ENCODE measurements at regions not wholly inside any gene's neighbourhood (a gene's known extent, or its start where the extent isn't known, plus 50 kb on each side); places are given as distances from the start of the nearest gene placed in this dataset.
"Not testable (repeated sequence)": the region's sequence is repeated elsewhere in the genome, so short reads cannot be mapped to it uniquely, and the experiment has no call there.

DNA sequence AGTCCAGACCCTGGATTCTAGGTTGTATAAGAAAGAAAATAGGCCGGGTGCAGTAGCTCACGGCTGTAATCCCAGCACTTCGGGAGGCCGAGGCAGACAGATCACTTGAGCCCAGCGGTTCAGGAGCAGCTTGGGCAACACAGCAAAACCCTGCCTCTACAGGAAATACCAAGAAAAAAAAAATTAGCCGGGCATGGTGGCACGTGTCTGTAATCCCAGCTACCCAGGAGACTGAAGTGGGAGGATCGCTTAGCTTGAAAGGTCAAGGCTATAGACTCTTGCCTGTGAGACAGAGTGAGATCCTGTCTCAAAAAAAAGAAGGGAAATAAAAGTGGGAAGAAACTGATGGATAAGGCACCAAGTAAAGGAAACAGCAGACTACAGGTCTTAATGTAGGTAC, 287.9 kb upstream of the KLF14 start:
- no peak for DNase-seq (ENCODE audit: low spot score)

DNA sequence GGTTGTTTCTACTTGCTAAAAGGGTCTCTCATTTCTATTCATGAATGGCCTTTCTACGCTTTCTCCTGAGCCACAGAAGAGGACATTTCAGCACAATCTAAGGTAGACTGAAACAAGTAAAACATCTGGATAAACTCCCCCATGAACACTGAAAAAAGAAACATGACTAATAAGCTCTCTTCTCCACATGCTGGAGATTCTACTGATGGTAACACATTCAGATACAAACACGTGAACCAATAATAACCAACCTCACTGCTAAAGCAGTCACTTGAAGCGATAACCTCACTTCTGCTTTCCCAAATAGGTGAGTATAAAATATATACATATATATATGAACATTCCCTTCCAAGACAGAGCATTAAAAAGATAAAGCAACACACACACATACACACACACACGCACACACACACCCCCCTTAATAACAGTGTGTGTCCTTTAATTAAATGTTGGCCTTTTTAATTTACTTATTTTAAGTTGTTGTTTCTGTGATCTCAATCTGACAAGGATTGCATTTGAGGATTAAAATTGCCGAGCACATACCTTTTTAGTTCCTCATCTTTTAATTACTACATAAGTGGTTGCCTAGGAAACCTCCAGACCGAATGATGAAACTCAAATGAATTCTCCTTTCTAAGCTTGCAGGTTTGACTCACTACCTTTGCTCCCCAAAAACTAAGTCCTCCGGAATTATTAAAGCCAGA, 292.4 kb upstream of the KLF14 start:
- DNase-seq (ENCODE audit: low spot score): no peak

DNA sequence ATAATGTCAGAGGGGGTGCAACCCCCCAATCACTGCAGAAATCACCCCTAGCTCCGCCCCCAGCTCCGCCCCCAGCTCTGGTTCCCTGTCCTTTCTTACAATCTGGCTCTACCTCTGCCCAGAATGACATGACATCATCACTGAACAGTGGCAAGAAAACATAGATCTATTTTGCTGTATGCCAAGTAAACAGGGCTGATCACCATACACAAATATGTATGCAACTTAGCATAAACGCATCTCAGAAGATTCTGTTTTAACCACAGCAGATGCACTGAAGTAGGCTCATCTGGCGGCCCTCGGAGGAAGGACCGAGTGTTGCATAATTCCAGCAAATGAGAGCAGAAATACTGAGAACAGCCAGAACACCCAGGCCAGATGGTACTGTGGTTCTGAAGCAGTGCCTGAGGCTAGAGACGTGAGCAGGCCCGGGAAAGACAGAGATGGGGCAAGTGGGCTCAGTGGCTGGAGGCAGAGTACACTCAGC, 293.3 kb upstream of the KLF14 start:
- DNase-seq (ENCODE audit: low spot score): peak; percentile 54

DNA sequence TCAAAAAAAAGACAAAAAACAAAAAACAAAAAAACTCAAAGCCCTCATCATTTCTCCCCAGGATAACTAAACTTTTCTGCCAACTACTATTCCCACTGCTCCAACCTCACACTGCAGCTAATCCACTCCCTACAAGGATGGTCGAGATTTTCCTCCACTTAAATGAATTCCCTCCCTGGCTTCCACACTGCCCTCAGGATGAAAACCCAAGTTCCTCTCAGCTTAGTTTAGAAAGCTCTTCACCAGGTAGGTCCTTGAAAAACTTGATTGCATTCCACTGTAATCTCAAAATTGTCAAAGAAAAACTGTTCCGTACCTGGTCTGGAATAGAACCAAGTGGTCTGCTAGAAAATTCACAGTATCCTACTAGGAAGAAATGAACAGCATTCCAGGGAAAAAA, 294.3 kb upstream of the KLF14 start:
- no peak for DNase-seq (ENCODE audit: low spot score)

DNA sequence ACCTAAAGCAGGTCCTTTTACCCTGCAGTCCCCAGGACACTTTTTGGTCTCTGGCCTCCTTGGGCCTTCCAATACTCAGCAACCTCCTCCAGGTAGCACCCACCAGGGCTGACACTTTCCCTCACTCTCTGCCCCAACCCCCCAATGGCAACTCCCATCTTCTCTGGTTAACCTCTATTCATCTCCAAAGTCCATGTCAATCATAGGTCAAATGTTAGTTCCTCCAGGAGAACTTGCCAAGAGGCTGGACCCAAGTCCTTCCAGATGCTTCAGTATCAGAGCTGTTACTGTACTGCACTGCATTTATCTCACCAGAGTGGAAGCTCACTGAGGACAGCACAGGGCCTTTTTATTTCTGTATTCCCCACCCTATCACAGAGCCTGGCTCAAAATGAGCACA, 295.0 kb upstream of the KLF14 start:
- DNase-seq (ENCODE audit: low spot score): no peak

DNA sequence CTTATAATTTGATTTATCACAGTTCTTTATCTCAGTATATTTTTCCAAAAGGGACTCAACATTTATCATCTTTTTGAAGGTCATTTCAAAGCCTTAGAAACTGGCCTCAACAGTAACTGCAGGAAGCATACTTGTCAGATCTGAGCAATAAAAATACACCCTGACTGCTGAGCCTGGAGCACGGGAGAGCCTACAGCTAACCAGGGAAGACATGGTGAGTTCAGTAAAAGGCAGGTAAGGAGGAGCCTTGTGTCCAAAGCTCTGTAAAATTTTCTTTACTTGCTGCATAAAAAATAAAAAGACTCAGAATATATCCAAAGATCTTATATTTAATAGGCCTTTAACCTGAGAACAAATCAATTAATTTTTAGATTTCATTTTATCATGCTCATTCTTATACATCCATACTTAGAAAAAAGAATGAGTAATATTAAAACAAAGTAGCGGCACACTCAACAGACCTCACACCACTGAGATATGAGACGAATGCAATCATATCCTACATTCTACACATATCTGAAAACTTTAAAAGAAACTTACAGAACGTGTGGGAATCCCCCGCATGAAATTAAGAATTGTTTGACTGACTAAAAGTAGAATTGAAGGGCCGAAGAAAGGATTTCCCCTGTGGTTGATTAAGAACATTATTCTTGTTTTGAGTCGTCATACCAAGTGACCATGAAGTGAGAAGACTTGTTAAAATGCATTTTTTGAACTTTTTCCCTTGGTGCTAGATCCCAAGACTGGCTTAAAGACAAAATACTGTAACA, 296.4 kb upstream of the MKLN1 start:
- peak; percentile 67 for DNase-seq (ENCODE audit: low spot score)

DNA sequence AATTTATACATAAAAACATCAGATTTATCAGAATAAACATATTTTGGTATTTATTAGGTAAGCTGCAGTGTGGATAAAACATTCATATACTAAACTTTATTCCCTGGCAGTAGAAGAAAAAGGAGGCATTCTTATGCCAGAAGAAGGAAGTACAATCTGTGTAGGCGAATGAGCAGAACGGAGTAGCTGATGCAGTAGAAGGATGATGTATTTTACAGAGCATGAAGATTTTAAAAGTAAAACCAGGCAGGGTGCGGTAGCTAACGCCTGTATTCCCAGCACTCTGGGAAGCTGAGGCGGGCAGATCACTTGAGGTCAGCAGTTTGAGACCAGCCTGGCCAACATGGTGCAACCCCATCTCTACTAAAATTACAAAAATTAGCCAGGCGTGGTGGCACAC, 294.9 kb upstream of the MKLN1 start:
- DNase-seq (ENCODE audit: low spot score): no peak

DNA sequence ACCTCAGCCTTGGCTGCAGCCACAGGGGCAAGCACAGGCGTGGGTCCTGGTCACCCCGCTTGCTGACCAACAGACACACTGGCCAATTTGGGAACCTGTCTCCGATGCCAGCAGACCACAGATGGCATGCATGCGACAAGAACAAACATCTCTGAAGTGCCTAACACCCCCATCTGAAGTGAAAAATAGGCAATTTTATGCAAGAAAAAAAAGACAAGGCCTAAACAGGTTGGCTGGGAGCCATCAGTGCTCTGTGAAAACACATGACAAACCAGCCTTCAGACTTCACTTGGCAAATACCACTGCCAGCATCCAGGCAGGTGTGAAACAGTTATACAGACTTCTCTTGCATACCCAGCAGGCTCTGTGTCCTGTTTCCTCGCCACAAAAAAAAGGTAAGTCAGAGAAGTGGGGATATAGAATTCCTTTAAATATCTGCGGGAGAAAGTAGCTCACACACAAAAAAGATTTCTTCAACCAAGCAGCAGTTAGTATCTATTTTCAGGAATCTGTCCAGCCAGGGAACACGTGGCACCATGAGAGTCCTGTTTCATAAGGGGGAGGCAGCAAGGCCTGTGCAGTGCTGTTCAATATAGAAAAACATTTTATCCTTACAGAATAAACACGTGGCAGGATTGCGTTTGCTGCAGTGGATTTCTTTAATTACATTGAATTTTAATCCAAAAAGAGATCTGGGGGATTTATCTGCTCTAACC, 293.4 kb upstream of the MKLN1 start:
- peak; percentile 38 for DNase-seq (ENCODE audit: low spot score)

DNA sequence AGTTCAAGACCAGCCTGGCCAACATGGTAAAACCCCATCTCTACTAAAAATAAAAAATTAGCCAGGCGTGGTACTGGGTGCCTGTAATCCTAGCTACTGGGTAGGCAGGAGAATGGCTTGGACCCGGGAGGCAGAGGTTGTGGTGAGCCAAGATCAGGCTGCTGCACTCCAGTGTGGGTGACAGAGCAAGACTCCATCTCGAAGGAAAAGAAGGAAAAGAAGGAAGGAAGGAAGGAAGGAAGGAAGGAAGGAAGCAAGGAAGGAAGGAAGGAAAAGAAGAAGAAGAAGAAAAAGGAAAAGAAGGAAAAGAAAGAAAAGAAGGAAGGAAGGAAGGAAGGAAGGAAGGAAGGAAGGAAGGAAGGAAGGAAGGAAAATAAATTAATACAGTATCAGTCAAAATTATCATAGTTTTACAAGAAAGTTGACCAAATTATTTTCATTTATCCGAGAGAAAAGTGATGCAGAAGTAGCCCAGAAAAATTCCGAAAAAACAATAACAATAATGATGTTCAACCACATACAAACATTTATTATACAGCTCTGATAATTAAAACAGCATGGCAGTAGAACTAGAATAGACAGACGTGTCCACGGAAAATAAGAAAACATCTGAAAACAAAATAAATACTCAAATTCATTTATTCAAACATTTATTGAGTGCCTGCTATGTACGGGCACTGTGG, 292.4 kb upstream of the MKLN1 start:
- no peak for DNase-seq (ENCODE audit: low spot score)

DNA sequence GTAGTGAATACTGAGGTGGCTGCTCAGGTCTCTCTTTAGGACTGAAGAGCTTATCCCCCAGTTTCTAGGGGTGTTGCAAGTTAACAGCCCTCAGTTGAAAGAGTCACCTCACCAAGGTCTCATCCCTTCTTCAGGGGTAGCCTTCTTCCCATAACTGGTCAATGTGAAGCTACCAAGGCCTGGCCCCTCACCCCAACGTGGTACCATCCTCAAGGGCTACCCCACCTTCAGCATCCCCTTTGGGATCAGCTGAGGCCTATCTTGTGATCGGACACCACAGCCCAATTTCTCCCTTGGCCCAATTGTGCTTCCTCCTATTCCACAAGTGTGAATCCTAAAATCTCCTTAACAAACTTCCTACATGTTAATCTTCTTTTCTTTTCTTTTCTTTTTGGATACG, 289.5 kb upstream of the MKLN1 start:
- DNase-seq (ENCODE audit: low spot score): no peak

DNA sequence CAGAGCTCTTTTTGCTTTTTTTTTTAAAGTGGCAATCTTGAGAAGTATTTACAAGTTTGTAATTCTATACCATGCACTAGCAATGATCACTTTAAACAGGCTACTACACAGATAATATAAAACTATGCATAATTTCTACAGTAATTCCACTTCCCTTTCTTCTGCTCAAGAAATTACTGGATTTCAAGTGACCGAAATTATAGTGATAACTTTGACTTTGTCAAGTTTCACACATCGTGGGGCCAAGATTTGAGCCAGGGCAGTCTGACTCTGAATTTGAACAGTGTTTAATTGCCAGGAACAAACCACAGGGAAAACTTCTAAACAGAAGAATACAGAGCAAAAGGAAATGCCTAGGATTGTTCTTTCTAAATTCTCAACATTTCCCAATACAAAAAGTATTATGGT, 288.3 kb upstream of the MKLN1 start:
- no peak for DNase-seq (ENCODE audit: low spot score)

DNA sequence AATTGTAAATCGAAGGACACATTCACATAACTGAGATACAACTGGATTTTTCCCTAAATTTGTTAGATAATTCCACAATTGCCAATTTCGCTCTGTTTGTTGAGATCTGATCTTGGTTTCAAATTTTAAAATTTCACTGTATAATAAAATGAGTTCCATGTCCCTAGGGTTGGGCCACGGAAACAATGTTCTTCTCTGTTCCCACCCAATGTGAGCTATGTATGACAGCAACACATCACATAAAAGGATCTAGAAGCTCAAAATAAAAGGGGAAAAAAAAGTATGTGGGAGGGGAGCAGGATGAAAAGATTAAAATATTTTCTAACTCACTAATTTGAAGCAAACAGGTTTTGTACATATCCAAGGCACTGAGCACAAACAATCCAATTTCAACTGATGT, 287.8 kb upstream of the MKLN1 start:
- no peak for DNase-seq (ENCODE audit: low spot score)

DNA sequence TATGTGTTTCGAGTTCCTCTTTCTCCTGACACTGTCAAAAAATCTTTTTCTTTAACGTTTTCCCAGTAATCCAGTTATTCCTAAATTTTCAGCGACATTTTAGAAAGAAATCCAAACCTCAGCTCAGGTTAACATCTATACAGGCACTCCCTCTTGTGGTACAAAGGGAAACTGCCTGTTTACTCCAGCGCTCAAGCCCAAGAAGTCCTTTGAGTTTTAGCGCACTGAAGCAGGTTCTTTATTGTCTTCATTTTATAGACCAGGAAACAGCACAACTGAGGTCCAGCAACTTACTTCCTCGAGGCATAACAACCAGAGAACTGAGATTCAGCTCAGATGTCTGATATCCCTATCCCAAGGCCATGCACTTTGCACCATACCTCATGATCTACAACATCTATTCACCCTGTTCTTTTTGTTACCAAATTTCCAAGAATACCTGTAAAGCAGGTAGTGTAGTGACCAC, 287.2 kb upstream of the MKLN1 start:
- DNase-seq (ENCODE audit: low spot score): peak; percentile 73

DNA sequence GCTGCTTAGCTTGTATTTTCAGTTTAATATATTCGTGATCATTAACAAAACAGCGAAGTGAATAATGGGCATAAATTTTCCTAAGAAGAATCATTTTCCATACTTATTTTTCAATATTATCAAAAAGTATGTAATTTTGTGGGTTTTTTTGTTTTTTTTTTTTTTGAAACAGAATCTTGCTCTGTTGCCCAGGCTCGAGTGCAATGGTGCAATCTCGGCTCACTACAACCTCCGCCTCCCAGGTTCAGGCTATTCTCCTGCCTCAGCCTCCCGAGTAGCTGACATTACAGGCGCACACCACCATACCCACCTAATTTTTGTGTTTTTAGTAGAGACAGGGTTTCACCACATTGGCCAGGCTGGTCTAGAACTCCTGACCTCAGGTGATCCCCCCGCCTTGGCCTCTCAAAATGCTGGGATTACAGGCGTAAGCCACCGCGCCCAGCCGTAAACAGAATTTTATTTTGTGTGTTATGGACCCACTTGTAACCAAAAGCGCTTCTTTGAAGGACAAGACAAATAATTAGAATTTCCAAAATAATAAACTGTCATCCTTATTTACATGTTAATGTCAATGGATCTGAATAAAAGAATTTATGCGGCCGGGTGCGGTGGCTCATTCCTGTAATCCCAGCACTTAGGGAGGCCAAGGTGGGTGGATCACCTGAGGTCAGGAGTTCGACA, 286.5 kb upstream of the MKLN1 start:
- not testable (repeated sequence) for DNase-seq (ENCODE audit: low spot score)

DNA sequence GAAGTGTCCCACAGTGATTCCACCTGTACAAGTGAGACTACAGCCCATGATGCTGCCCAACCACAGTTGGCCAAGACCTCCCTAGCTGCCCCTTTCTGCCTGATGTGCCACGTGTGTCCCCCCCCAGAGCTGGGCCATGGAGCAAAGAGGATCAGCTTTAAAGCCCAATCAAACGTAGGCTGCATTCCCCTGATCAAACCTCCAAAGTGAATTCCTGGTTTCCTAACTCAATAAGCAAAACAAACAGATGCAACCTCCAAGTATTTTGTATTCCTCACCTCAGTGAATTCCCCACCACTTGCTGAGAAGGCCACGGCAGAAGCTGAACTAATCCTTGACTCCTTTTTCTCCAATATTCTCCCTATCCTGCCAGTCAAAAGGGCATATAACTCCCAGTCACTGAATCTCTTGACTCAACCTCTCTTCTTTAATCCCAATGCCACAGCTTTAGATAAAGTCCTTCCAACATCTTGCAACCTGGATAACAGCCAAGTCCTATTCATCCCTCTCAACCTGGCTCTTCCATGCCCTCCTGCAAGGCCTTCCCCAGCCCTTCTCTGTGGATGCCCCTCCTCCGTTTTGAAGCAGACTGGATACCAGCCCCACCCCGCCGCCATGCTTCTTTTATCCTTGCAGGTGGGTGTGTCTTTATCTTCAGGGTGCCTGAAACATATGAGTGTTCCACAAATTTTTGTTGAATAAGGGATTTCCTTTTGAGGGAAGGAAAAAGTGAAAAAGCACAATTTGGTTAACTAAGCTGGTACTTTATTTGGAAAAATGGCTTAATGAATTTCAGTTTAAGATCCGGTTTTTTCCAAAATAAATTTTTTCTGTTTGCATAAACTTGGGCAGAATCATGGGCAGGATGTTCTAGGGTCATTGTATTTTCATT, 285.2 kb upstream of the MKLN1 start:
- no peak for DNase-seq (ENCODE audit: low spot score)

DNA sequence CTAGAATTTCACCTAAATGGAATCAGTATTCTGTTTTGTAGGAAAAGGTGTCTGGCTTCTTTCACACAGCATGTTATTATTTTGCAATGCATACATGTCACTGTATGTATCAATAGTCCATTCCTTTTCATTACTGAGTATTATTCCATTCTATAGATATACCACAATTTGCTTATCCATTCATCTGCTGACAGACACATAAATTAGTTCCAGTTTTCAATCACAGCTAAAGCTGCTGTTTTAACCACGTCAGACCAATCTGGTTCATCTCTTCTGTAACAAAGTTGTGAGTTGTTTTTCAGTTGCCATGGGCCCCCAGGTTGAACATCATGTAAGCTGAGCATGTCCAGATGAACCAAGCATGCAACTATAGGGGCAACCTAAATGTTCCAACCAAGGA, 282.1 kb upstream of the MKLN1 start:
- DNase-seq (ENCODE audit: low spot score): no peak

DNA sequence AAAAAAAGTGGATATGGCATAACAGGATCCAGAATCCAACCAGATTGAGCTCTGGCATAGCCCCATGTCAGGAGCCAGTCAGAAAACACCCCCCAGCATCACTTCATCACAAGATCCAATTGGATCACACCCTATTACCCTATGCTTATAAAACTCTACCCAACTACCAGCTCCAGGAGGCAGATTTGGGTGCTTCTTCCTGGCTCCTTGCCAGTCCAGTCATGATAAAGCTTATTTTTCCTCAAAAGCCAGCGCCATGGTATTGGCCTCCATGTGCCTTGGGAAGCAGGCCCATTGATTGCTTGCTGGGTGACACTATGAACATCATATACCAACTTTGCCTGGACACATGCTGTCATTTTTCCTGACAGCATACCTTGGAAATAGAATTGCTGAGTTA, 281.4 kb upstream of the MKLN1 start:
- no peak for DNase-seq (ENCODE audit: low spot score)

DNA sequence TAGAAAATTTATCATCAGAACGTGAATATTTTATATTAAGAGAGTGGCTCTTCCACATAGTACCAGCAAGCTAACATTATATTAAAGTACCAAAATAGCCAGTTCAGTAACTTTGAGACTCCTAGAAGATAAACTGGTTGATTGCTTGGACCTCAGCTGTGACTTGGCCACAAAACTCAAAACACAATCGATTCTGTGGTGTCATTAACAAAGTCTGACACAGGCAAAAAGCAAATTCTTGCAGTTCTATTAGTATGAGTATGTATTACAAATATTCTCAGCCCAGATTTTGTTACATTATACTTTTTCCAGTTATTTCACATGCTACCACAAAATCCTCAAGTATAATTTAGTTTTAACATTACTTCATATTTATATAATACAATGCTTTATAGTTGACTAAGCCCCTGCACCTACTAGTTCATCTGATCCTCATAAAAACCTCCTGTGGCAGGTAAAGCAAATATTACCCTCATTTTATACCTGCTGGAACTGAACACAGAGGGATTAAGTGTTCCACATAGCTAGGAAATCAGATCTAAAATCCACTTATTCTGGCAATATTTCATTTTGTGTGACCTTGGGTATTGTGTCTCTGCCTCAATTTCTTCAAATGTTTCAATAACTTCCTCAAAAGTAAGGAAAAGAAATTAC, 279.9 kb upstream of the MKLN1 start:
- DNase-seq (ENCODE audit: low spot score): no peak

DNA sequence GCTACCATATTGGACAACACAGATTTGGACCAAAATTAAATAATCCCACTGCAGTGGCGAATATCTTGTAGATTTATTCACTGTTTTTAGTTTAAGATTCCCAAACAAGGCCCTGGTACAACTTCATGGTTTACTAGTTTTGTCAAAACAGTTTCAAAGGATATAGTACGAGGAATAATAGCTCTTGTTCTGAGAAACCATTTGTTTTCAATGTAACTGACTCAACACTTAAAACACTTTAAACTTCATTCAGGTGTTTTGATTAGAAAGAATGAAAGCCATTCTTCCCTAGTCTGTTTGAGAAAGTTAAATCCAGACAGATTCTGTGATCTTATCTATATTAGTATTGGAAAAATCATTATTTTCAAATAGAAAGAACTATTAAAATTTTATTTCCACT, 276.4 kb upstream of the MKLN1 start:
- DNase-seq (ENCODE audit: low spot score): peak; percentile 36

DNA sequence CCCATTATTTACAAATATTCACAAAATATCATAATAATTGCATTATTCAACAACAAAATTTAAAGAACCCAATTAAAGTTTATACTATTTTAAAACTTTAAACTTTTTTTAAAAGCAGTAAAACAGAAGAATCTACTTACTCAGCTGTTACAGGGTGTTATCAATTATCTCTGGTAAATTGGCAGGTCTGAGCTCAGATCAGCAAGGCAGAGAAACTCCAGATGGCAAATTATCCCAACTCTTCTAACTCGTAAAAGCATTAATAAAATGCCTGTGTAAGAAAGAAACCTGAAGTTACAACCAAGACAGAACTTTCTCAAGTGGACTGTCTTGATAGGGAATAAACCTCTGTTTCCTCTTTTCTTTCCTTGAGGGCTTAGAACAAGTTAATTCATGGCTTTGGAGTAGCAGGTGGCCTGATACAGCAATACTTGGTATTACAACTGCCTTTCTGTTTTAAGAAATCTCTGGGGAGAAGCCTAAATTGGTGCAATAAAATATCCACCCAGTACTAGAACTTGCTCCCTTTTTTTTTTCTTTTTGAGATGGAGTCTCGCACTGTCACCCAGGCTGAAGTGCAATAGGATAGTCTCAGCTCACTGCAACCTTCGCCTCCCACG, 275.3 kb upstream of the MKLN1 start:
- no peak for DNase-seq (ENCODE audit: low spot score)

All from CD4-positive, alpha-beta T cell treated with Interleukin-2 at 100 ng/mL for 4 hours (primary cell).